ENCODE measurements at regions not wholly inside any gene's neighbourhood (a gene's known extent, or its start where the extent isn't known, plus 50 kb on each side); places are given as distances from the start of the nearest gene placed in this dataset.

DNA sequence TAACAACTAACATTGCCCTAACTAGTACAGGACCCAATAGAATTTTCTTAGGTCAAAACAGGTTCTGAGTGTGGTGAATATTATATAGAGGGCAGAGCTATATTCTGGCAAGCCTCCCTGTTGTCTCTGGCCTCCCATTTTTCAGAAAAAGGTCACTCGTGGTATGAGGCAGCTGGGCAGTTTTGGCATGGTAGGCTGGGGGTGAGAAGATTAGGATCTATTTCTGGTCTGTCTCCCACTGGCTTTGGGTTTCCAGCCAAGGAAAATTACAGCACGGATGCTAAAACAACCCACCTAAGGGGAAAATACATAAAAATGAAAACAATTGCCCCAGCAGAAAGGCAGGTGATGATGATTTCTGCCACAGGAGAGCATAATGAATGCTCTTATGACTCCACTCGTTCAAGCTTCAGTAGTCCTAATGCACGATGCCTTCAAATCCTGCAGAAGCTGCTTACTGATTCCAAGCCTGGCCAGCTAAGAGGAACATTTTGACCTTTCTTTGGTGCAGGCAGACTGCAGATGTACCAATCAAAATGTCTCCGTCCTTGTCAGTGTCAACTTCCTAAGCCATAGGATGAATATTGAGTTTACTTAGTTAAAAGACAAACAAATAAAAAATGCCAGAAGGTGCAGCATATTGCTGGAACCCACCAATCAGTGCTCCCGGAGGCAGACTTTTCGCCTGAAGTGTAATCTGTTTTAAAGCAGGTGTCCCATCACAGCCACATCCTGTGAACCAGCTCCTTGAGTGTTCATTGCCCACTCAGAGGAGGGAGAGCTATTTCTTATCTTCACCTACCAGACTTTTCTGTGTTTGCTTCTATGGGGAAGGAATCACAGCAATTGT lies 435.4 kb downstream of the ZSWIM6 start:
- no peak for DNase-seq (ENCODE audit: low read depth)
- TF ChIP-seq, protein P1, sequence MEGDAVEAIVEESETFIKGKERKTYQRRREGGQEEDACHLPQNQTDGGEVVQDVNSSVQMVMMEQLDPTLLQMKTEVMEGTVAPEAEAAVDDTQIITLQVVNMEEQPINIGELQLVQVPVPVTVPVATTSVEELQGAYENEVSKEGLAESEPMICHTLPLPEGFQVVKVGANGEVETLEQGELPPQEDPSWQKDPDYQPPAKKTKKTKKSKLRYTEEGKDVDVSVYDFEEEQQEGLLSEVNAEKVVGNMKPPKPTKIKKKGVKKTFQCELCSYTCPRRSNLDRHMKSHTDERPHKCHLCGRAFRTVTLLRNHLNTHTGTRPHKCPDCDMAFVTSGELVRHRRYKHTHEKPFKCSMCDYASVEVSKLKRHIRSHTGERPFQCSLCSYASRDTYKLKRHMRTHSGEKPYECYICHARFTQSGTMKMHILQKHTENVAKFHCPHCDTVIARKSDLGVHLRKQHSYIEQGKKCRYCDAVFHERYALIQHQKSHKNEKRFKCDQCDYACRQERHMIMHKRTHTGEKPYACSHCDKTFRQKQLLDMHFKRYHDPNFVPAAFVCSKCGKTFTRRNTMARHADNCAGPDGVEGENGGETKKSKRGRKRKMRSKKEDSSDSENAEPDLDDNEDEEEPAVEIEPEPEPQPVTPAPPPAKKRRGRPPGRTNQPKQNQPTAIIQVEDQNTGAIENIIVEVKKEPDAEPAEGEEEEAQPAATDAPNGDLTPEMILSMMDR (IDR thresholded peaks at IDR 0.05; ENCODE audit: insufficient read depth, low read depth, low read length, missing control alignments) = no peak
- H3K4me3 ChIP-seq (ENCODE audit: low read depth, low read length) = no peak overlapping the region

DNA sequence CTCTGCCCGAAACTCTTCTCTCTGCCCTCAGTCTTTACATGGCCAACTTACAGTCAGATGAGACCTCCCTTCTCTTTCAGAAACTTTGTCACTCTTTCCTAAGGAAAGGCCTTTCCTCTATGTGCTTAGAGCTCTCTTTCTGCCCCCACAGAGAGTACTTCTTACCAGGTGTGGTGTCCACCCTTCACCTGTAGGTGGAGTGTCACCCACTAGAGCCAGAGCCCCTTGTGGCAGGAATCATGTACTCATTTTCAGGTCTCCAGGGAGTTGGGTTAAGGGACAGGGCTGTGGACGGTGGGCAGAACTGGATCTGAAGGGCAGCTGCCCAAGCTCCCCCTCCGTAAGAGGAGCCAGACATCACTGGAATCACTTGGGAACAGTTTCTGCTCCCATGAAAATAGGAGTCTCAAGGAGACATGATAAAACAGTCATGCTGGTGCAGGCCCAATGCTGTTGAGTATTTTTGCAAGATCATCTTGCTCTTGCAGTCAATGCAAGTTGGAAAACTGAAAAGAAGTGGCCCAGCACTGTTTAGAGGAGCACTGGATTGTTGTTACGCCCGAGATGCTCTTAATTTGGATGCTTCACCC lies 436.7 kb downstream of the ZSWIM6 start:
- DNase-seq (ENCODE audit: low read depth) = peak; percentile 63
- TF ChIP-seq, protein P1 (IDR thresholded peaks at IDR 0.05; ENCODE audit: insufficient read depth, low read depth, low read length, missing control alignments) = peak; percentile 88
- H3K4me3 ChIP-seq (ENCODE audit: low read depth, low read length) = no peak overlapping the region

DNA sequence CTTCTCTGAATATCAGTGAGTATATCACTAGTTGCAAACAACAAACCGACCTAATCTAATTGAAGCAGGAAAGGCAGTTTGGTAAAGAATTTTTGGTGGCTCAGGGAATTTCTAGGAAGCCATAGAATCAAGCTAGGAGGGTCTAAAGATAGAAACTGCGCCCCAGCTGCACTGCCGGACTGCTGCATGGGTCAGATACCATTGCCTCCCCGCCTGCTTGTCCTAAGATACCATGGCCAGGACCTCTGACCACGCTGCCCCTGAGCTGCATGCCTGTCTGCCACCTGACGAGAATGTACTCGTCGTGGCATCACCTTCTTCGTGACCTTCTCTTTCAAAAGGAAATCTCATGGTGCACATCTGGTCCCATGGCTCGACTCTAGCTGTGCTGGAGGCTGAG lies 439.0 kb downstream of the ZSWIM6 start:
- DNase-seq (ENCODE audit: low read depth) = no peak
- TF ChIP-seq, protein P1 (IDR thresholded peaks at IDR 0.05; ENCODE audit: insufficient read depth, low read depth, low read length, missing control alignments) = no peak
- no peak overlapping the region for H3K4me3 ChIP-seq (ENCODE audit: low read depth, low read length)

DNA sequence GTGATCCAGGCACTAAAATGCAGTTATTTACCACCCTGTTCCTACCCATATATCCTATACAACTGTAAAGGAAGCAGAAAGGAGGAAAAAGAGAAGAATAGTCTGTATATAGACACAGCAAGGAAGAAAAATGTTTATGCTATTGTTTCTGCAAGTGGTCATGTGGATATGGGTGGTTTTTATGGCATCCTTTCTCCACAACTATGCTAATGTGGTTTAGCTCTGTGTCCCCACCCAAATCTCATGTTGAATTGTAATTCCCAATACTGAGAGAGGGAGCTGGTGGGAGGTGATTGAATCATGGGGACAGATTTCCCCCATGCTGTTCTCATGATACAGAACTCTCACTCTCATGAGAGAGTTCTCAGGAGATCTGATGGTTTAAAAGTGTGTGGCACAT lies 439.8 kb downstream of the ZSWIM6 start:
- no peak for DNase-seq (ENCODE audit: low read depth)
- TF ChIP-seq, protein P1 (IDR thresholded peaks at IDR 0.05; ENCODE audit: insufficient read depth, low read depth, low read length, missing control alignments) = no peak
- H3K4me3 ChIP-seq (ENCODE audit: low read depth, low read length) = no peak overlapping the region

DNA sequence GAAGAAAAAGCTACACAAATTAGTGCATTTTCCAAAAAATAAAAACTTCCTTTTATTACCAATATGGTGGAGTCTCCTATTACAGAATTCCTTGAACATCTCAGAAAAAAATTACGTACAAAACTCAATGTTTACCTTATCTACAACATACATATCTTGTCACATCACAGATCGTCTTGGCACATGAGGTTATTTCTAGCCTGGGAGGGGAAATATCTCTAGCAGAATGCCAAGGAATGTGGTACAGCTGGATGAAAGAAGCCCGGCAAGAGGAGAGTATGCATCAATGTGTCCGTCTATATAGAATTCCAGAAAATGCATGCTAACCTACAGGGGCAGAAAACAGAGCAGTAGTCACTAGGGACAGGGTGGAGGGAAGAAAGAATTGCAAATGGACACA lies 443.8 kb downstream of the ZSWIM6 start:
- TF ChIP-seq, protein P1 (IDR thresholded peaks at IDR 0.05; ENCODE audit: insufficient read depth, low read depth, low read length, missing control alignments) = no peak
- DNase-seq (ENCODE audit: low read depth) = no peak
- H3K4me3 ChIP-seq (ENCODE audit: low read depth, low read length) = no peak overlapping the region

DNA sequence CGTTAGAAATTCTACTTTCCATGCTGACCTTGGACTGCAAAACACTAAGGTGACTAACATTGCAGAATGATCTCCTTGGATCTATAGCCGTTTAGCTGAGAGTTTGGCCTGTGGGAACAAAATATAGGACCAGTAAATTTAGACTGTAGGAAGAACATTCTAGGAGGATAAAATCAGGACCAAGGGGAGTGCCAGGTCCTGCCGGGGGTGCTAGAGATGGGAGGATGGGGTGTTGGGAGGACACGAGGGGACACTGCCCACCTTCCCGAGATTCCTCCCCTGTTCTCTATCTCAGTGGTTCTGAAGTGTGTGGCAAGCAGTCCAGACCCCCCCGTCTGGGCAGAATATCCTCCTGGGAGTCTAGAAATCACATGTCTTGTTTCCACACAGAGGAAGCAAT lies 445.2 kb downstream of the ZSWIM6 start:
- TF ChIP-seq, protein P1 (IDR thresholded peaks at IDR 0.05; ENCODE audit: insufficient read depth, low read depth, low read length, missing control alignments) = no peak
- H3K4me3 ChIP-seq (ENCODE audit: low read depth, low read length) = no peak overlapping the region
- DNase-seq (ENCODE audit: low read depth) = no peak
